Parathyroid adenoma (tissue), 2 donors: ENCODE measurements at regions not wholly inside any gene's neighbourhood (a gene's known extent, or its start where the extent isn't known, plus 50 kb on each side); places are given as distances from the start of the nearest gene placed in this dataset.

Experiments used
- H2AFZ ChIP-seq: fragments of 300-600 bp; sonication (generic); one replicate; pipeline ENCODE4 v1.7.0; 2017; ENCODE audit warnings: antibody characterized with exemption, mild to moderate bottlenecking
- H3K27ac ChIP-seq: fragments of 300-600 bp; sonication (generic); one replicate; pipeline ENCODE4 v1.7.0; 2017
- H3K27me3 ChIP-seq: fragments of 300-600 bp; sonication (generic); one replicate; pipeline ENCODE4 v1.7.0; 2017; ENCODE audit warnings: low read length; ENCODE audit not compliant: control insufficient read depth, insufficient read depth
- H3K36me3 ChIP-seq: fragments of 300-600 bp; sonication (generic); one replicate; pipeline ENCODE4 v1.7.0; 2017; ENCODE audit warnings: low read length; ENCODE audit not compliant: control insufficient read depth, insufficient read depth
- H3K4me1 ChIP-seq: fragments of 300-600 bp; sonication (generic); one replicate; pipeline ENCODE4 v1.7.0; 2017; ENCODE audit warnings: control low read depth
- H3K4me2 ChIP-seq: fragments of 300-600 bp; sonication (generic); one replicate; pipeline ENCODE4 v1.7.0; 2017; ENCODE audit warnings: low read length
- H3K4me3 ChIP-seq: fragments of 300-600 bp; sonication (generic); one replicate; pipeline ENCODE4 v1.7.0; 2017; ENCODE audit warnings: low read depth, low read length
- H3K79me2 ChIP-seq: fragments of 300-600 bp; sonication (generic); one replicate; pipeline ENCODE4 v1.7.0; 2017; ENCODE audit warnings: control low read depth
- H3K9ac ChIP-seq: fragments of 300-600 bp; sonication (generic); one replicate; pipeline ENCODE4 v1.7.0; 2017; ENCODE audit warnings: mild to moderate bottlenecking
- H3K9me3 ChIP-seq: fragments of 300-600 bp; sonication (generic); one replicate; pipeline ENCODE4 v1.7.0; 2017; ENCODE audit warnings: low read length; ENCODE audit not compliant: control insufficient read depth
- CTCF ChIP-seq: fragments of 300-600 bp; sonication (generic); IDR thresholded peaks from one replicate; pipeline ENCODE4 v1.7.0; 2017; ENCODE audit warnings: antibody characterized with exemption, mild to moderate bottlenecking
- donor health status: primary hyperparathyroidism.

GRCh38 chr17:52673791-52674190, 515.3 kb upstream of the CA10 start:
- Histone ChIP-seq H3K4me3 (no peak overlapping the region), H3K4me2 (no peak overlapping the region), H3K9me3 (no peaks in the 10 kb centered on the region), H3K4me1 (no peaks in the 10 kb centered on the region), H3K27me3 (no peaks in the 10 kb centered on the region), H3K27ac (no peak overlapping the region), H3K36me3 (no peaks in the 10 kb centered on the region), H2AFZ (no peak overlapping the region), H3K9ac (no peak overlapping the region), H3K79me2 (no peaks in the 10 kb centered on the region)
- TF ChIP-seq CTCF: no peak

- no peaks in the 10 kb centered on the region for H3K36me3 ChIP-seq
- H3K4me3 ChIP-seq: no peak overlapping the region
- no peaks in the 10 kb centered on the region for H3K9me3 ChIP-seq
- H3K79me2 ChIP-seq: no peaks in the 10 kb centered on the region
- H3K9ac ChIP-seq: no peak overlapping the region
- no peak overlapping the region for H2AFZ ChIP-seq
- no peak overlapping the region for H3K4me2 ChIP-seq
- TF ChIP-seq CTCF: no peak
- no peaks in the 10 kb centered on the region for H3K27me3 ChIP-seq
- H3K4me1 ChIP-seq: no peaks in the 10 kb centered on the region
- no peak overlapping the region for H3K27ac ChIP-seq
Observed at GRCh38 chr17:52666264-52666663, 507.8 kb upstream of the CA10 start.

- no peaks in the 10 kb centered on the region for H3K27me3 ChIP-seq
- H3K9ac ChIP-seq: no peak overlapping the region
- H3K4me1 ChIP-seq: no peaks in the 10 kb centered on the region
- no peaks in the 10 kb centered on the region for H3K79me2 ChIP-seq
- H3K9me3 ChIP-seq: no peaks in the 10 kb centered on the region
- H3K4me2 ChIP-seq: no peak overlapping the region
- H3K36me3 ChIP-seq: no peaks in the 10 kb centered on the region
- no peak for TF ChIP-seq CTCF
- no peak overlapping the region for H2AFZ ChIP-seq
- no peak overlapping the region for H3K27ac ChIP-seq
- H3K4me3 ChIP-seq: no peak overlapping the region
Observed at GRCh38 chr17:52660692-52661091, 502.2 kb upstream of the CA10 start.

GRCh38 chr17:52653014-52653413, 494.5 kb upstream of the CA10 start:
- Histone ChIP-seq H3K79me2 (no peaks in the 10 kb centered on the region), H3K36me3 (no peaks in the 10 kb centered on the region), H3K27me3 (no peaks in the 10 kb centered on the region), H3K27ac (no peak overlapping the region), H3K9ac (no peak overlapping the region), H3K4me3 (no peak overlapping the region), H3K9me3 (no peaks in the 10 kb centered on the region), H3K4me2 (no peak overlapping the region), H3K4me1 (no peaks in the 10 kb centered on the region), H2AFZ (no peak overlapping the region)
- no peak for TF ChIP-seq CTCF

- no peak overlapping the region for H3K4me2 ChIP-seq
- TF ChIP-seq CTCF: no peak
- no peak overlapping the region for H3K27ac ChIP-seq
- H3K9me3 ChIP-seq: no peaks in the 10 kb centered on the region
- H3K9ac ChIP-seq: no peak overlapping the region
- no peaks in the 10 kb centered on the region for H3K36me3 ChIP-seq
- no peak overlapping the region for H3K4me3 ChIP-seq
- no peaks in the 10 kb centered on the region for H3K27me3 ChIP-seq
- H3K4me1 ChIP-seq: no peaks in the 10 kb centered on the region
- no peak overlapping the region for H2AFZ ChIP-seq
- no peaks in the 10 kb centered on the region for H3K79me2 ChIP-seq
Observed at GRCh38 chr17:52648995-52649394, 490.5 kb upstream of the CA10 start.
